ENCODE measurements at regions not wholly inside any gene's neighbourhood (a gene's known extent, or its start where the extent isn't known, plus 50 kb on each side); places are given as distances from the start of the nearest gene placed in this dataset.

- TF ChIP-seq CTCF (IDR thresholded peaks at IDR 0.05) (no peak), POLR2AphosphoS5 (IDR thresholded peaks at IDR 0.05; ENCODE audit: low read depth, low read length) (no peak)
Observed at GRCh38 chr2:226467221-226467620, 332.4 kb downstream of the IRS1 start.

Measured in Panc1 (cell line).